SU-DHL-6 (cell line): ENCODE measurements at regions not wholly inside any gene's neighbourhood (a gene's known extent, or its start where the extent isn't known, plus 50 kb on each side); places are given as distances from the start of the nearest gene placed in this dataset.

Experiments used
- H2AFZ ChIP-seq: fragments of 200-600 bp; sonication (generic); 2 replicates; pipeline ENCODE4 v1.6.1; 2014; ENCODE audit warnings: low read depth, mild to moderate bottlenecking, moderate library complexity, mixed read lengths, antibody characterized with exemption, low read length; ENCODE audit not compliant: severe bottlenecking
- H3F3A ChIP-seq: fragments of 200-600 bp; shearing (Covaris generic); 2 replicates; pipeline ENCODE4 v1.6.0; 2016; ENCODE audit warnings: antibody characterized with exemption, mild to moderate bottlenecking; ENCODE audit not compliant: insufficient read depth
- H3K27ac ChIP-seq: fragments of 200-600 bp; sonication (generic); 2 replicates; pipeline ENCODE4 v1.5.1; 2016; ENCODE audit warnings: low read depth, mild to moderate bottlenecking, low read length, moderate library complexity, mixed read lengths
- H3K27me3 ChIP-seq: fragments of 200-600 bp; sonication (generic), shearing (Covaris generic); 2 replicates; pipeline ENCODE4 v1.6.0; 2014; ENCODE audit warnings: mild to moderate bottlenecking, low read length
- H3K36me3 ChIP-seq: fragments of 200-600 bp; sonication (generic); 2 replicates; pipeline ENCODE4 v1.6.1; 2014; ENCODE audit warnings: mild to moderate bottlenecking, low read length, mixed read lengths
- H3K4me2 ChIP-seq: fragments of 300-600, 200-600 bp; shearing (Covaris generic), sonication (generic); 2 replicates; pipeline ENCODE4 v1.6.0; 2014; ENCODE audit warnings: low read length, low read depth, mild to moderate bottlenecking; ENCODE audit not compliant: poor library complexity, severe bottlenecking
- H3K4me3 ChIP-seq: fragments of 200-600 bp; sonication (generic); 2 replicates; pipeline ENCODE4 v1.5.1; 2014; ENCODE audit warnings: antibody characterized with exemption, low read length, mild to moderate bottlenecking, mixed read lengths; ENCODE audit not compliant: insufficient read depth, poor library complexity, severe bottlenecking
- H3K79me2 ChIP-seq: fragments of 200-600 bp; sonication (generic); 2 replicates; pipeline ENCODE4 v1.6.1; 2014; ENCODE audit warnings: mild to moderate bottlenecking, low read length, moderate library complexity; ENCODE audit not compliant: insufficient read depth
- H3K9ac ChIP-seq: fragments of 200-600 bp; sonication (generic); 2 replicates; pipeline ENCODE4 v1.7.0; 2014; ENCODE audit warnings: mild to moderate bottlenecking, low read length
- H3K9me2 ChIP-seq: fragments of 200-600 bp; sonication (generic); replicated peaks from 2 replicates; pipeline ENCODE4 v1.6.1; 2014; ENCODE audit warnings: low read length; ENCODE audit not compliant: insufficient read depth
- H3K9me3 ChIP-seq: fragments of 200-600 bp; sonication (generic); 2 replicates; pipeline ENCODE4 v1.6.1; 2014; ENCODE audit warnings: low read length, mixed read lengths; ENCODE audit not compliant: insufficient read depth
- H4K20me1 ChIP-seq: fragments of 200-600 bp; sonication (generic); 2 replicates; pipeline ENCODE4 v1.6.1; 2014; ENCODE audit warnings: low read depth, mild to moderate bottlenecking, antibody characterized with exemption, low read length, moderate library complexity, mixed read lengths
- EZH2phosphoT487 ChIP-seq: fragments of 200-600 bp; sonication (generic), shearing (Covaris generic); conservative IDR thresholded peaks from 2 replicates; pipeline ENCODE4 v1.6.1; 2018; ENCODE audit warnings: mild to moderate bottlenecking, antibody characterized with exemption, low read length, moderate library complexity, mixed read lengths
- TF ChIP-seq, protein P1 (sequence below): fragments of 200-600 bp; sonication (generic); IDR thresholded peaks from one replicate; pipeline ENCODE4 v1.5.1; 2017; ENCODE audit warnings: antibody characterized with exemption, mild to moderate bottlenecking, low read length, moderate library complexity; ENCODE audit not compliant: insufficient read depth, poor library complexity, severe bottlenecking

DNA sequence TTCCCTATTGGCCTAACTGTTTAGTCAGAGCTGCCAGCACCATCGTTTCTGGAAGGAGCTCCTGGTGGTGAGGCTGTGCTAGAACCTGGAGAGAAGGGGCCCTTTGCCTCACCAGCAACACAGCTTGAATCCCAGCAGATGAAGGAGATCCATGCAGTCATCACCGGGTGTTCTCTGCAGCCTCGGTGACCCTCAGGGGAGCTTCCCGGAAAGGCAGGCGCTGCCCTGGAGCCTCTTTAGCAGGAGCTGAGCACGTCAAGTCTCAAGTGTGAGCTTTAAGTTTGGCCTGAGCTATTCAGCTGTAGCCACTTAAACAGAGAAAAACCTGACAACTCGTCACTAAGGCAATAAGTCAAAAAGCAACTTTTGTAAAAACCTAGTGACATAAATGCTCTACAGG is 181.2 kb upstream of the FOXQ1 start:
- Histone ChIP-seq H3K4me3 (no peak overlapping the region), H3K4me2 (no peak overlapping the region), H3K9me2 (no peaks in the 10 kb centered on the region), H3F3A (no peaks in the 10 kb centered on the region), H4K20me1 (no peaks in the 10 kb centered on the region), H3K79me2 (no peaks in the 10 kb centered on the region), H3K36me3 (no peaks in the 10 kb centered on the region), H3K9me3 (no peaks in the 10 kb centered on the region), H2AFZ (no peak overlapping the region), H3K27me3 (no peaks in the 10 kb centered on the region), H3K9ac (no peak overlapping the region), H3K27ac (no peak overlapping the region)
- TF ChIP-seq EZH2phosphoT487: no peak
- TF ChIP-seq, protein P1, sequence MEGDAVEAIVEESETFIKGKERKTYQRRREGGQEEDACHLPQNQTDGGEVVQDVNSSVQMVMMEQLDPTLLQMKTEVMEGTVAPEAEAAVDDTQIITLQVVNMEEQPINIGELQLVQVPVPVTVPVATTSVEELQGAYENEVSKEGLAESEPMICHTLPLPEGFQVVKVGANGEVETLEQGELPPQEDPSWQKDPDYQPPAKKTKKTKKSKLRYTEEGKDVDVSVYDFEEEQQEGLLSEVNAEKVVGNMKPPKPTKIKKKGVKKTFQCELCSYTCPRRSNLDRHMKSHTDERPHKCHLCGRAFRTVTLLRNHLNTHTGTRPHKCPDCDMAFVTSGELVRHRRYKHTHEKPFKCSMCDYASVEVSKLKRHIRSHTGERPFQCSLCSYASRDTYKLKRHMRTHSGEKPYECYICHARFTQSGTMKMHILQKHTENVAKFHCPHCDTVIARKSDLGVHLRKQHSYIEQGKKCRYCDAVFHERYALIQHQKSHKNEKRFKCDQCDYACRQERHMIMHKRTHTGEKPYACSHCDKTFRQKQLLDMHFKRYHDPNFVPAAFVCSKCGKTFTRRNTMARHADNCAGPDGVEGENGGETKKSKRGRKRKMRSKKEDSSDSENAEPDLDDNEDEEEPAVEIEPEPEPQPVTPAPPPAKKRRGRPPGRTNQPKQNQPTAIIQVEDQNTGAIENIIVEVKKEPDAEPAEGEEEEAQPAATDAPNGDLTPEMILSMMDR: no peak

DNA sequence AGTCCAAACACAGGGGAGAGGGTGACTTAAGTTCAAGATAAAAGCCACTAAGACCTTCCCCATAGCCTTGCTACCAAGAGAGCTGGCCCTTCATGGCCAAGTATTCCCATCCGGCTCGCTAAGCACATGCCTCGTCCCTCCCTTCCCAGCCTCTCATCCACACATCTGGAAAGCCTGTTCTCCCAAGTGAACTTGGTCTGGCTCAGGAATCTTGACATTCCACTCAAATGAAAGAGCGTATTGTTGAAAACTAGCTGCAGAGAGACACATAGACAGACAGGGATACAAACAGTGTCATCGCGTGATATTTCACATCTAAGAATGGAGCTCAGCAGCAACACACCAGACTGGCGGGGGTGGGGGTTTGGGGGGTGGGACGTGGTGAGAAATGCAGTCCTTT is 182.8 kb upstream of the FOXQ1 start:
- H3K4me2 ChIP-seq: no peak overlapping the region
- H3K9me3 ChIP-seq: no peaks in the 10 kb centered on the region
- no peaks in the 10 kb centered on the region for H3K79me2 ChIP-seq
- no peak overlapping the region for H3K9ac ChIP-seq
- no peak overlapping the region for H3K4me3 ChIP-seq
- H3K27me3 ChIP-seq: no peaks in the 10 kb centered on the region
- no peak overlapping the region for H3K27ac ChIP-seq
- H2AFZ ChIP-seq: no peak overlapping the region
- no peaks in the 10 kb centered on the region for H3K36me3 ChIP-seq
- no peaks in the 10 kb centered on the region for H3F3A ChIP-seq
- H4K20me1 ChIP-seq: no peaks in the 10 kb centered on the region
- TF ChIP-seq EZH2phosphoT487: no peak
- TF ChIP-seq, protein P1: no peak
- H3K9me2 ChIP-seq: no peaks in the 10 kb centered on the region

DNA sequence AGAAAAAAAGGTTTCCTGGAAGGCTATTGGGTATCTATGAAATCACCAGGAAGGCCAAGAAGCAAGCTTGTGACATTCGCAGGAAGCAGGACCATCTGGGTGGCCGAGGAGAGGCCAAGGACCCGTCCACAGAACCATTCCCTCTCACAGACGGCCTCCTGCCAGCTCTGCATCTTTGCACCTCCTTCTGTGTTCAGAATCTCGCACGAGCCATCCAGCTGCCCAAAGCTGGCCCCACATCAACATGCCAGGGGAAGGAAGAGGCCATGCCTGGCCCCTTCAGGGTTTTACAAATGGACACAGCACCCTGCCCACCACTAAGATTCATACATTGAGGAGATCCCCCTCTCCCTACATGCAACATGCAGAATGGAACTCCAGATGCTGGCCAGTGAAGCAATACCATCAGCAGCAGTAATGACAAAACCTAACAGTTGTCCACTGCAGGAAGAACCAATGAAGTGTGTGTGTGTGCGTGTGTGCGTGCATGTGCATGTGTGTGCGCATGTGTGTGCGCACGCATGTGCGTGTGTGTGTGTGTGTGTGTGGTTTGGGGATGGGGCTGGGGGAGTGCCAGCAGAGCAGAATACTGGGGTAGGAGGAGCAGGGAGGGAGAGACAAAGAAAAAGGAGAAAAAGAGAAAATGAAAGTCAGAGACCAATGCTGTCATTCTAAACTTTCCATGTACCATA is 184.2 kb upstream of the FOXQ1 start:
- no peak overlapping the region for H3K4me3 ChIP-seq
- no peaks in the 10 kb centered on the region for H3K9me3 ChIP-seq
- H3K4me2 ChIP-seq: no peak overlapping the region
- no peak overlapping the region for H3K27ac ChIP-seq
- no peaks in the 10 kb centered on the region for H3K27me3 ChIP-seq
- TF ChIP-seq, protein P1: no peak
- TF ChIP-seq EZH2phosphoT487: no peak
- H3K9ac ChIP-seq: no peak overlapping the region
- H4K20me1 ChIP-seq: no peaks in the 10 kb centered on the region
- no peaks in the 10 kb centered on the region for H3K79me2 ChIP-seq
- no peaks in the 10 kb centered on the region for H3K36me3 ChIP-seq
- H2AFZ ChIP-seq: no peak overlapping the region
- H3K9me2 ChIP-seq: no peaks in the 10 kb centered on the region
- no peaks in the 10 kb centered on the region for H3F3A ChIP-seq
